GM19193 (cell line): ENCODE measurements at regions not wholly inside any gene's neighbourhood (a gene's known extent, or its start where the extent isn't known, plus 50 kb on each side); places are given as distances from the start of the nearest gene placed in this dataset.

Source experiments
- POLR2A ChIP-seq: IDR thresholded peaks from 4 replicates; pipeline ENCODE4 v1.6.1; 2011; ENCODE audit not compliant: insufficient read depth, insufficient read length; ENCODE audit errors: extremely low read depth

- no peak for TF ChIP-seq POLR2A
Measured at GRCh38 chr6:163984124-163984936, 569.8 kb downstream of the QKI start.

GRCh38 chr6:163983679-163984078, 569.2 kb downstream of the QKI start:
- no peak for TF ChIP-seq POLR2A

- TF ChIP-seq POLR2A = no peak
Measured at GRCh38 chr6:163974322-163974721, 559.8 kb downstream of the QKI start.

- no peak for TF ChIP-seq POLR2A
Measured at GRCh38 chr6:163971841-163972838, 557.6 kb downstream of the QKI start.

- no peak for TF ChIP-seq POLR2A
Measured at GRCh38 chr6:163970846-163971564, 556.5 kb downstream of the QKI start.

- TF ChIP-seq POLR2A = no peak
Measured at GRCh38 chr6:163965426-163966348, 551.2 kb downstream of the QKI start.

GRCh38 chr6:163964789-163965188, 550.3 kb downstream of the QKI start:
- TF ChIP-seq POLR2A = no peak

GRCh38 chr6:163963205-163964120, 548.9 kb downstream of the QKI start:
- no peak for TF ChIP-seq POLR2A

- TF ChIP-seq POLR2A = no peak
Measured at GRCh38 chr6:163962627-163963117, 548.2 kb downstream of the QKI start.

- TF ChIP-seq POLR2A = no peak
Measured at GRCh38 chr6:163960128-163960527, 545.6 kb downstream of the QKI start.

GRCh38 chr6:163958646-163959045, 544.1 kb downstream of the QKI start:
- TF ChIP-seq POLR2A = no peak

- no peak for TF ChIP-seq POLR2A
Measured at GRCh38 chr6:163956571-163957407, 542.3 kb downstream of the QKI start.

GRCh38 chr6:163955756-163956155, 541.2 kb downstream of the QKI start:
- TF ChIP-seq POLR2A = no peak
